ENCODE measurements at regions not wholly inside any gene's neighbourhood (a gene's known extent, or its start where the extent isn't known, plus 50 kb on each side); places are given as distances from the start of the nearest gene placed in this dataset.

GRCh38 chr2:71936076-71937030 is 211.3 kb downstream of the CYP26B1 start:
- SMC1A ChIA-PET (ENCODE audit: uncharacterized antibody, unreplicated experiment) = interaction anchor here (1.7 kb wide), 1 partner anchor 12 kb away, joined by 5 read pairs; no protein-coding TSS in a partner anchor
- Histone ChIP-seq H3K27me3 (replicated peaks in 1 of 2; ENCODE audit: control insufficient read depth in 2 of 2, insufficient read depth in 2 of 2, low read length in 1 of 2) (no peaks in the 10 kb centered on the region), H3K27ac (ENCODE audit: control insufficient read depth, insufficient read depth) (no peak overlapping the region), H3K4me3 (no peak overlapping the region), H2AFZ (ENCODE audit: control insufficient read depth, low read depth, low read length) (no peak overlapping the region), H3K36me3 (ENCODE audit: control insufficient read depth in 2 of 2, insufficient read depth in 2 of 2, low read length in 1 of 2) (no peaks in the 10 kb centered on the region), H3K4me2 (ENCODE audit: control insufficient read depth, insufficient read depth) (no peak overlapping the region), H3K4me1 (ENCODE audit: control insufficient read depth, insufficient read depth, low read length) (no peaks in the 10 kb centered on the region), H4K20me1 (ENCODE audit: control insufficient read depth, insufficient read depth) (no peaks in the 10 kb centered on the region), H3K79me2 (ENCODE audit: control insufficient read depth, insufficient read depth, low read length) (no peaks in the 10 kb centered on the region), H3K9ac (ENCODE audit: control insufficient read depth, insufficient read depth, low read length) (no peak overlapping the region), H3K9me3 (replicated peaks; ENCODE audit: control insufficient read depth, insufficient read depth, low read length) (no peaks in the 10 kb centered on the region)
- CTCF ChIA-PET = interaction anchor here (1.4 to 5.1 kb wide), 2 partner anchors 13 to 14 kb away, joined by 3 to 32 read pairs; no protein-coding TSS in a partner anchor
- ATAC-seq (no peak), FAIRE-seq (no peak), DNase-seq (ENCODE audit: low read depth, low spot score) (no peak)
- in situ Hi-C loops (cut with MboI) (no loop called here), intact Hi-C loops (cut with micrococcal nuclease; ENCODE audit: unreplicated experiment) (no loop called here)
- RAD21 ChIA-PET (ENCODE audit: unreplicated experiment) = no interaction called here
- BruUV-seq (replicated peaks) = no TSS peak
- POLR2A ChIA-PET = no interaction called here
- TF ChIP-seq CEBPZ (IDR thresholded peaks at IDR 0.05; ENCODE audit: low read depth, low read length) = no peak
- no peak for TF ChIP-seq RAD51 (IDR thresholded peaks at IDR 0.05)
- no peak for TF ChIP-seq EED (IDR thresholded peaks at IDR 0.05; ENCODE audit: low read depth)
- TF ChIP-seq NFIC (IDR thresholded peaks at IDR 0.05; ENCODE audit: low read depth, low read length) = no peak
- TF ChIP-seq E4F1 (IDR thresholded peaks at IDR 0.05; ENCODE audit: borderline replicate concordance, partially characterized antibody) = no peak
- no peak for TF ChIP-seq TCF12 (IDR thresholded peaks at IDR 0.05; ENCODE audit: low read depth, low read length)
- TF ChIP-seq MEF2A (IDR thresholded peaks at IDR 0.05; ENCODE audit: insufficient read depth, low read depth, low read length) = no peak
- TF ChIP-seq IKZF1 (conservative IDR thresholded peaks at IDR 0.05) = no peak
- no peak for TF ChIP-seq BCL11A (IDR thresholded peaks at IDR 0.05; ENCODE audit: low read depth, low read length)
- WGBS (ENCODE audit: insufficient coverage, insufficient replicate concordance, low lambda C conversion rate, missing lambda C conversion rate) = 13% methylated on average over 5 of the region's 5 CpGs

Data from GM12878 (cell line).